Astrocyte (in vitro differentiated cells and primary cell): ENCODE measurements at regions not wholly inside any gene's neighbourhood (a gene's known extent, or its start where the extent isn't known, plus 50 kb on each side); places are given as distances from the start of the nearest gene placed in this dataset.

Source experiments
- DNase-seq: peaks from one replicate; pipeline ENCODE4 v3.0.0-alpha.2; 2010; ENCODE audit warnings: low read depth
- FAIRE-seq: peaks from 2 replicates; lab custom pipeline; 2011; peaks lifted over from hg19 to GRCh38; lab: Jason Lieb, UNC
- H2AFZ ChIP-seq: 2 replicates; pipeline ENCODE4 v1.6.0; 2012; ENCODE audit warnings: low read depth, low read length, inconsistent platforms
- H3K27ac ChIP-seq: 2 replicates; pipeline ENCODE4 v1.5.1; 2011; ENCODE audit warnings: low read depth, low read length, inconsistent platforms
- H3K27me3 ChIP-seq: 2 replicates; pipeline ENCODE4 v1.6.0; 2011; ENCODE audit warnings: low read length, inconsistent platforms; ENCODE audit not compliant: insufficient read depth
- H3K36me3 ChIP-seq: 2 replicates; pipeline ENCODE4 v1.5.1; 2011; ENCODE audit warnings: low read length, inconsistent platforms; ENCODE audit not compliant: insufficient read depth
- H3K4me1 ChIP-seq: 2 replicates; pipeline ENCODE4 v1.5.1; 2011; ENCODE audit warnings: low read length, inconsistent platforms; ENCODE audit not compliant: insufficient read depth
- H3K4me2 ChIP-seq: 2 replicates; pipeline ENCODE4 v1.6.0; 2012; ENCODE audit warnings: low read length, inconsistent platforms
- H3K4me3 ChIP-seq: 2 replicates; pipeline ENCODE4 v1.5.1; 2011; ENCODE audit warnings: low read depth, mild to moderate bottlenecking, low read length, inconsistent platforms; ENCODE audit not compliant: insufficient read depth
- H3K79me2 ChIP-seq: 2 replicates; pipeline ENCODE4 v1.6.0; 2012; ENCODE audit warnings: mild to moderate bottlenecking, low read length, inconsistent platforms; ENCODE audit not compliant: insufficient read depth
- H3K9ac ChIP-seq: 2 replicates; pipeline ENCODE4 v1.6.0; 2012; ENCODE audit warnings: mild to moderate bottlenecking, low read length, inconsistent platforms
- H3K9me3 ChIP-seq: 2 replicates; pipeline ENCODE4 v1.5.1; 2012; ENCODE audit warnings: low read depth, mild to moderate bottlenecking, low read length, inconsistent platforms; ENCODE audit not compliant: insufficient read depth
- H4K20me1 ChIP-seq: 2 replicates; pipeline ENCODE4 v1.6.0; 2012; ENCODE audit warnings: low read length, inconsistent platforms; ENCODE audit not compliant: insufficient read depth
- H3K27ac Mint-ChIP-seq: one replicate; pipeline ENCODE4 v1.8.0; 2021; ENCODE audit warnings: mild to moderate bottlenecking, mixed read lengths; ENCODE audit not compliant: unreplicated experiment
- H3K27me3 Mint-ChIP-seq: one replicate; pipeline ENCODE4 v1.8.0; 2021; ENCODE audit warnings: low read depth, mixed read lengths; ENCODE audit not compliant: unreplicated experiment
- H3K36me3 Mint-ChIP-seq: one replicate; pipeline ENCODE4 v1.8.0; 2021; ENCODE audit warnings: low read depth, mixed read lengths; ENCODE audit not compliant: unreplicated experiment
- H3K4me1 Mint-ChIP-seq: one replicate; pipeline ENCODE4 v1.8.0; 2021; ENCODE audit warnings: low read depth, mixed read lengths; ENCODE audit not compliant: unreplicated experiment
- H3K4me3 Mint-ChIP-seq: one replicate; pipeline ENCODE4 v1.8.0; 2021; ENCODE audit warnings: mild to moderate bottlenecking, moderate library complexity, mixed read lengths; ENCODE audit not compliant: unreplicated experiment
- H3K9me3 Mint-ChIP-seq: one replicate; pipeline ENCODE4 v1.8.0; 2021; ENCODE audit warnings: mild to moderate bottlenecking, mixed read lengths; ENCODE audit not compliant: unreplicated experiment
- EZH2 ChIP-seq: IDR thresholded peaks from 2 replicates; pipeline ENCODE4 v1.6.1; 2012; ENCODE audit warnings: mild to moderate bottlenecking, low read length, inconsistent platforms; ENCODE audit not compliant: insufficient read depth
- TF ChIP-seq, protein P1 (sequence below): IDR thresholded peaks from 2 replicates; pipeline ENCODE4 v1.5.1; 2011; ENCODE audit warnings: low read depth, mild to moderate bottlenecking, inconsistent platforms, low read length, moderate library complexity; ENCODE audit not compliant: insufficient read depth

- Histone ChIP-seq H3K27ac (no peak overlapping the region), H3K4me3 (no peak overlapping the region), H3K79me2 (no peaks in the 10 kb centered on the region), H3K27me3 (no peaks in the 10 kb centered on the region), H4K20me1 (no peaks in the 10 kb centered on the region), H3K9me3 (no peaks in the 10 kb centered on the region), H2AFZ (no peak overlapping the region), H3K9ac (no peak overlapping the region), H3K36me3 (no peaks in the 10 kb centered on the region), H3K4me1 (no peaks in the 10 kb centered on the region), H3K4me2 (no peak overlapping the region)
- FAIRE-seq = peak; percentile 49
- Mint-ChIP-seq H3K27me3 (no peaks in the 10 kb centered on the region), H3K4me1 (no peaks in the 10 kb centered on the region), H3K27ac (no peak overlapping the region), H3K9me3 (no peaks in the 10 kb centered on the region), H3K4me3 (no peak overlapping the region), H3K36me3 (no peaks in the 10 kb centered on the region)
- peak; percentile 4 for DNase-seq
- TF ChIP-seq, protein P1, sequence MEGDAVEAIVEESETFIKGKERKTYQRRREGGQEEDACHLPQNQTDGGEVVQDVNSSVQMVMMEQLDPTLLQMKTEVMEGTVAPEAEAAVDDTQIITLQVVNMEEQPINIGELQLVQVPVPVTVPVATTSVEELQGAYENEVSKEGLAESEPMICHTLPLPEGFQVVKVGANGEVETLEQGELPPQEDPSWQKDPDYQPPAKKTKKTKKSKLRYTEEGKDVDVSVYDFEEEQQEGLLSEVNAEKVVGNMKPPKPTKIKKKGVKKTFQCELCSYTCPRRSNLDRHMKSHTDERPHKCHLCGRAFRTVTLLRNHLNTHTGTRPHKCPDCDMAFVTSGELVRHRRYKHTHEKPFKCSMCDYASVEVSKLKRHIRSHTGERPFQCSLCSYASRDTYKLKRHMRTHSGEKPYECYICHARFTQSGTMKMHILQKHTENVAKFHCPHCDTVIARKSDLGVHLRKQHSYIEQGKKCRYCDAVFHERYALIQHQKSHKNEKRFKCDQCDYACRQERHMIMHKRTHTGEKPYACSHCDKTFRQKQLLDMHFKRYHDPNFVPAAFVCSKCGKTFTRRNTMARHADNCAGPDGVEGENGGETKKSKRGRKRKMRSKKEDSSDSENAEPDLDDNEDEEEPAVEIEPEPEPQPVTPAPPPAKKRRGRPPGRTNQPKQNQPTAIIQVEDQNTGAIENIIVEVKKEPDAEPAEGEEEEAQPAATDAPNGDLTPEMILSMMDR = no peak
- no peak for TF ChIP-seq EZH2
These were observed 70.7 kb upstream of the MYCBP2 start for GRCh38 chr13:77397636-77398035.

GRCh38 chr13:77391475-77391874 is 64.6 kb upstream of the MYCBP2 start:
- Histone ChIP-seq H3K36me3 (no peaks in the 10 kb centered on the region), H3K9ac (no peak overlapping the region), H3K4me3 (no peak overlapping the region), H3K9me3 (no peaks in the 10 kb centered on the region), H4K20me1 (no peaks in the 10 kb centered on the region), H3K27me3 (no peaks in the 10 kb centered on the region), H3K27ac (no peak overlapping the region), H3K79me2 (no peaks in the 10 kb centered on the region), H3K4me1 (peaks cover 14% of the 10 kb centered on the region), H2AFZ (no peak overlapping the region), H3K4me2 (no peak overlapping the region)
- no peaks in the 10 kb centered on the region for H3K27me3 Mint-ChIP-seq
- H3K4me1 Mint-ChIP-seq = peaks cover 28% of the 10 kb centered on the region
- no peak overlapping the region for H3K27ac Mint-ChIP-seq
- no peak overlapping the region for H3K4me3 Mint-ChIP-seq
- DNase-seq (no peak), FAIRE-seq (no peak)
- TF ChIP-seq, protein P1 = no peak
- no peak for TF ChIP-seq EZH2
- H3K36me3 Mint-ChIP-seq = no peaks in the 10 kb centered on the region
- H3K9me3 Mint-ChIP-seq = peaks cover 7% of the 10 kb centered on the region

GRCh38 chr13:77390391-77390790 is 63.5 kb upstream of the MYCBP2 start:
- Histone ChIP-seq H4K20me1 (no peaks in the 10 kb centered on the region), H3K4me3 (no peak overlapping the region), H2AFZ (no peak overlapping the region), H3K27me3 (no peaks in the 10 kb centered on the region), H3K27ac (no peak overlapping the region), H3K36me3 (no peaks in the 10 kb centered on the region), H3K4me1 (peaks cover 14% of the 10 kb centered on the region), H3K9me3 (no peaks in the 10 kb centered on the region), H3K4me2 (no peak overlapping the region), H3K9ac (no peak overlapping the region), H3K79me2 (no peaks in the 10 kb centered on the region)
- Mint-ChIP-seq H3K27ac (no peak overlapping the region), H3K36me3 (no peaks in the 10 kb centered on the region), H3K4me3 (no peak overlapping the region), H3K27me3 (no peaks in the 10 kb centered on the region), H3K9me3 (peaks cover 7% of the 10 kb centered on the region), H3K4me1 (peaks cover 28% of the 10 kb centered on the region)
- DNase-seq (no peak), FAIRE-seq (no peak)
- TF ChIP-seq, protein P1 = no peak
- no peak for TF ChIP-seq EZH2
